Ishikawa (cell line): ENCODE measurements at regions not wholly inside any gene's neighbourhood (a gene's known extent, or its start where the extent isn't known, plus 50 kb on each side); places are given as distances from the start of the nearest gene placed in this dataset.

Experiments used
- CEBPB ChIP-seq: IDR thresholded peaks from 2 replicates; pipeline ENCODE4 v1.6.1; 2012
- CREB1 ChIP-seq: IDR thresholded peaks from 2 replicates; pipeline ENCODE4 v1.6.1; 2012; ENCODE audit warnings: low read depth
- EGR1 ChIP-seq: IDR thresholded peaks from 2 replicates; pipeline ENCODE4 v1.6.1; 2012
- NFIC ChIP-seq: IDR thresholded peaks from 2 replicates; pipeline ENCODE4 v1.6.1; 2012
- REST ChIP-seq: IDR thresholded peaks from 2 replicates; pipeline ENCODE4 v1.6.1; 2012; ENCODE audit warnings: low read depth, mild to moderate bottlenecking
- TEAD4 ChIP-seq: IDR thresholded peaks from 2 replicates; pipeline ENCODE4 v1.6.1; 2012
- USF1 ChIP-seq: IDR thresholded peaks from 2 replicates; pipeline ENCODE4 v1.6.1; 2012
- YY1 ChIP-seq: IDR thresholded peaks from 2 replicates; pipeline ENCODE4 v1.6.1; 2012; ENCODE audit warnings: low read depth
- ZBTB7A ChIP-seq: IDR thresholded peaks from 2 replicates; pipeline ENCODE4 v1.6.1; 2012; ENCODE audit warnings: low read depth
- TF ChIP-seq, protein P1 (sequence below): IDR thresholded peaks from 2 replicates; pipeline ENCODE4 v1.6.1; 2012

DNA sequence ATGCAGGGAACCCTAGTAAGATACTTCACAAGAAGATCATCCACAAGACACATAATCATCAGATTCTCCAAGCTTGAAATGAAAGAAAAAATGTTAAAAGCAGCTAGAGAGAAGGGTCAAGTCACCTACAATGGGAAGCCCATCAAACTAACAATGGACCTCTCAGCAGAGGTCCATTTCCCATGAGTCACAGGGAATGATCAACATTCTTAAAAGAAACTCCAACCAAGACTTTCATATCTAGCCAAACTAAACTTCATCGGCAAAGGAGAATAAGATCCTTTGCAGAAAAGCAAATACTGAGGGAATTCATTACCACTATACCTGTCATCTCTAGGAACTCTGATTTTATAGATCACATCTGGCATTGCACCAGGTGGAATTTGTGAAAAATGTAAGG is 52.9 kb upstream of the SPATA31E1 start:
- TF ChIP-seq, protein P1, sequence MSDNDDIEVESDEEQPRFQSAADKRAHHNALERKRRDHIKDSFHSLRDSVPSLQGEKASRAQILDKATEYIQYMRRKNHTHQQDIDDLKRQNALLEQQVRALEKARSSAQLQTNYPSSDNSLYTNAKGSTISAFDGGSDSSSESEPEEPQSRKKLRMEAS: no peak
- no peak for TF ChIP-seq ZBTB7A

DNA sequence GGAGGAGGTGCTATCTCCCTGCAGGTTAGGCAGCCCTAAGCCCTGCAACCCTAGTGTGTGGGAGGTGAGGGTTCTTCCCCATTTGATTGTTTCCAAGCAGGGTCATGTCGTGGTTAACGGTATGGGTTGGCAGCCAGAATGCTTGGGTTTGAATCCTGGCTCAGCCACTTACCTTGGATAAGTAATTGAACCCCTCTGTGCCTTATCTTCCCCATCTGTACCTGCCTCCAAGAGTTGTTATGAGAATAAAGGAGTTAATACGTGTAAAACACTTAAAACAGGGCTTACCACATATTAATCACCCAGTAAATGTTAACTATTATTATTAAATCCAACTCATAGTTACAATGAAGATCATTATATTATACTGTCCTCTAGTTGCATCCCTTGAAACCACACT is 52.2 kb upstream of the SPATA31E1 start:
- TF ChIP-seq CEBPB (no peak), EGR1 (no peak), USF1 (no peak), TEAD4 (no peak)

DNA sequence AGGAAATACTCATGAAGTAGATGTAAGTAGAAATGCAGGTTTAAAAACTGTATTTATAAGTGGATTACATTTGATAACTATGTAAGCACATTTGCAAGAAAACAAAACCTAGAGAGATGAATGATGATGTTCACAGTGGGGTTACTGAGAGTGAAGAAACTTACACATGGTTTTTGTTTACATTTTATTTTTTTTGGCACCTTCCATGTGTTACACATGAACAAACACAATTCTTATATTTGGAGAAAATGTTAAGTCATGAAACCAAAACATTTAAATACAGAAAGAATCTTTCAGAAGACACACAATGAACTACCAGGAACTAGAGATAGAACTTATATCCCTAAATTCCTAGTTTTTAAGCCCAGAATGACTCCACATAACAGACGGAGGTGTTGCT is 51.5 kb upstream of the SPATA31E1 start:
- TF ChIP-seq CREB1 (no peak), YY1 (no peak), EGR1 (no peak), ZBTB7A (no peak), REST (no peak), TEAD4 (no peak), NFIC (no peak)
